ENCODE measurements at regions not wholly inside any gene's neighbourhood (a gene's known extent, or its start where the extent isn't known, plus 50 kb on each side); places are given as distances from the start of the nearest gene placed in this dataset.

DNA sequence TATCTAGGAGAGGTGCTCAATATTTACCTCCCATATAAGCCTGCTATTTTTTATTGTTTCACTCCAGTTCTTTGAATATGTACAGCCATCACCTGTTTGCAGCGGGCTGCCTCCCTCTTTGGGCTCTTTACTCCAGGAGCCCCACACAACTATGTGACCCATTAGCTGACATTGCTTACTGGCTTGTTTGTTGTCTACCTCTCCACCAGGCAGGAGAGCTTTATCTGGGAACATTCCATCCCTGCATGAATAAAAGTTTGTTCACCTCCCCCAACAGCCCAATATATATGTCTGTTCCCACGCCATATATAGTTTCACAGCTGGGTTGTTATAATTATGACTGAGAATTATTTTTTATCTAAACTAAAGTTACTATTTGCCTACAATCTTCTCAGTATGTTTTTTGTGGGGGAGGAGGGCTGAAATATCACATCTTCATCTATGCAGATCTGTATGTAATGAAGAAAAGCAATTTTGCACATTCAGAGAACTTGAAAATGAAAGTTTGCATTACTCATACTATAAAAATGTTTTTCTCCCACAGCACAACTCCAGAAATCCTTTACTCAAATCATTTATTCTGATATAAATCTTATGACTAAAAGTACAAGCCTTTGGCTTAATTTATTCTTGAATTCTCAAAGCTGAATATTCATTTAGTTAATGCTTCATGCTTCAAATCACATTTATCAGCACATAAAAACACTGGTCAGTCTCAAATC, 61.2 kb upstream of the DAPP1 start:
- ATAC-seq, result no peak

DNA sequence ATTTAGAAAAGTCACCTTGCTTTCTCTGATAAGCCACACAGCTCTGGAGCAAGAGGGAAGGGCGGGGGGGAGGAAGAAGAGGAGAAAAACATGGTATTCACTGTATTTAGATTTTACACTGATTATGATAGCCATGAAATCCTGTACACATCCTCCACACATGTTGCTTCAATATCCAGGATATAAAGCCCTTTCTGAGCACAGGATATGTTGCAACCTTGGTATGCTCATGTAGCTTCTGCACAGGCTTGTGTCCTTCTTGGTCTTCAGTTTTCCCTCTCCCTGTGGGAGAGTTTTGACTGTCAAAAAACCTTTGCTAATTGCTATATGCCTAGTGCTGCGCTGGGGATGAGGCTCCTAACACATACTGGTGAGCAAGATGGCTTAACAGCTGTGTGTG, 61.9 kb upstream of the DAPP1 start:
- H3K4me3 ChIP-seq, result no peak overlapping the region
- ATAC-seq (peak in 2 of 4 donors; percentile 19 to 42), DNase-seq (no peak)
- H3K9me3 ChIP-seq, result no peaks in the 10 kb centered on the region
- peaks cover 0 to 14% (median 4%) of the 10 kb centered on the region in 4 donors for H3K4me1 ChIP-seq
- intact Hi-C loops (cut with DNase I), result no loop called here
- no peaks in the 10 kb centered on the region for H3K27me3 ChIP-seq
- H3K36me3 ChIP-seq, result no peaks in the 10 kb centered on the region
- TF ChIP-seq, protein P1, sequence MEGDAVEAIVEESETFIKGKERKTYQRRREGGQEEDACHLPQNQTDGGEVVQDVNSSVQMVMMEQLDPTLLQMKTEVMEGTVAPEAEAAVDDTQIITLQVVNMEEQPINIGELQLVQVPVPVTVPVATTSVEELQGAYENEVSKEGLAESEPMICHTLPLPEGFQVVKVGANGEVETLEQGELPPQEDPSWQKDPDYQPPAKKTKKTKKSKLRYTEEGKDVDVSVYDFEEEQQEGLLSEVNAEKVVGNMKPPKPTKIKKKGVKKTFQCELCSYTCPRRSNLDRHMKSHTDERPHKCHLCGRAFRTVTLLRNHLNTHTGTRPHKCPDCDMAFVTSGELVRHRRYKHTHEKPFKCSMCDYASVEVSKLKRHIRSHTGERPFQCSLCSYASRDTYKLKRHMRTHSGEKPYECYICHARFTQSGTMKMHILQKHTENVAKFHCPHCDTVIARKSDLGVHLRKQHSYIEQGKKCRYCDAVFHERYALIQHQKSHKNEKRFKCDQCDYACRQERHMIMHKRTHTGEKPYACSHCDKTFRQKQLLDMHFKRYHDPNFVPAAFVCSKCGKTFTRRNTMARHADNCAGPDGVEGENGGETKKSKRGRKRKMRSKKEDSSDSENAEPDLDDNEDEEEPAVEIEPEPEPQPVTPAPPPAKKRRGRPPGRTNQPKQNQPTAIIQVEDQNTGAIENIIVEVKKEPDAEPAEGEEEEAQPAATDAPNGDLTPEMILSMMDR (IDR thresholded peaks at IDR 0.05), result no peak
- no peak for TF ChIP-seq POLR2A (IDR thresholded peaks at IDR 0.05)
- 67% methylated on average over 2 of the region's 2 CpGs for WGBS (ENCODE audit: insufficient coverage, low coverage, low lambda C conversion rate, missing lambda C conversion rate)
- no peak overlapping the region for H3K27ac ChIP-seq

More for the DNA sequence above, 61.2 kb upstream of the DAPP1 start:
- no peaks in the 10 kb centered on the region for H3K36me3 ChIP-seq
- H3K27ac ChIP-seq, result no peak overlapping the region
- TF ChIP-seq, protein P1 (IDR thresholded peaks at IDR 0.05), result no peak
- TF ChIP-seq POLR2A (IDR thresholded peaks at IDR 0.05), result no peak
- H3K4me3 ChIP-seq, result no peak overlapping the region
- intact Hi-C loops (cut with DNase I), result no loop called here
- no peaks in the 10 kb centered on the region for H3K9me3 ChIP-seq
- no peak for DNase-seq
- H3K27me3 ChIP-seq, result no peaks in the 10 kb centered on the region
- H3K4me1 ChIP-seq, result peaks cover 0 to 14% (median 4%) of the 10 kb centered on the region in 4 donors
- WGBS (ENCODE audit: insufficient coverage, low coverage, low lambda C conversion rate, missing lambda C conversion rate), result 87% methylated on average over 1 of the region's 2 CpGs

DNA sequence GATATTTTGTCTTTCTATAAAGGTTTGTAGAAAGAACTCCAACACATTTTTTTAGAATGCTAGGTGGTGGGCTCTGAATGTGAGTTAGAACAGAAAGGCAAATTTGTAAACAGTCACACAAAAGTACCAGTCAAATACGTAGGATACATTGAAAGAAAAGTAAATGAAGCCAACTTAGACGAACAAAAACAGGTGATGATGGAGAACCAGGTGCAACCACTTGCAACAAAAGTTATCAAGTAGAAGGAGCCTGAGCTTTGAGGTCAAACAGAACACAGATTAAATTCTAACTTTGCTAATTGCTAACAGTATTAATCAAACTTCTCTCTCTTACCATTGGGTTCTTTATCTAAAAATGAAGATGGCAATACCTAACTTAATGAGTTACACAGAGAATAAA, 62.7 kb upstream of the DAPP1 start:
- H3K36me3 ChIP-seq, result no peaks in the 10 kb centered on the region
- DNase-seq, result no peak
- intact Hi-C loops (cut with DNase I), result no loop called here
- H3K27me3 ChIP-seq, result no peaks in the 10 kb centered on the region
- H3K4me3 ChIP-seq, result no peak overlapping the region
- WGBS (ENCODE audit: insufficient coverage, low coverage, low lambda C conversion rate, missing lambda C conversion rate), result 59% methylated on average over 2 of the region's 2 CpGs
- TF ChIP-seq, protein P1 (IDR thresholded peaks at IDR 0.05), result no peak
- H3K9me3 ChIP-seq, result no peaks in the 10 kb centered on the region
- H3K4me1 ChIP-seq, result peaks cover 0 to 14% (median 4%) of the 10 kb centered on the region in 4 donors
- no peak for ATAC-seq
- no peak overlapping the region for H3K27ac ChIP-seq

DNA sequence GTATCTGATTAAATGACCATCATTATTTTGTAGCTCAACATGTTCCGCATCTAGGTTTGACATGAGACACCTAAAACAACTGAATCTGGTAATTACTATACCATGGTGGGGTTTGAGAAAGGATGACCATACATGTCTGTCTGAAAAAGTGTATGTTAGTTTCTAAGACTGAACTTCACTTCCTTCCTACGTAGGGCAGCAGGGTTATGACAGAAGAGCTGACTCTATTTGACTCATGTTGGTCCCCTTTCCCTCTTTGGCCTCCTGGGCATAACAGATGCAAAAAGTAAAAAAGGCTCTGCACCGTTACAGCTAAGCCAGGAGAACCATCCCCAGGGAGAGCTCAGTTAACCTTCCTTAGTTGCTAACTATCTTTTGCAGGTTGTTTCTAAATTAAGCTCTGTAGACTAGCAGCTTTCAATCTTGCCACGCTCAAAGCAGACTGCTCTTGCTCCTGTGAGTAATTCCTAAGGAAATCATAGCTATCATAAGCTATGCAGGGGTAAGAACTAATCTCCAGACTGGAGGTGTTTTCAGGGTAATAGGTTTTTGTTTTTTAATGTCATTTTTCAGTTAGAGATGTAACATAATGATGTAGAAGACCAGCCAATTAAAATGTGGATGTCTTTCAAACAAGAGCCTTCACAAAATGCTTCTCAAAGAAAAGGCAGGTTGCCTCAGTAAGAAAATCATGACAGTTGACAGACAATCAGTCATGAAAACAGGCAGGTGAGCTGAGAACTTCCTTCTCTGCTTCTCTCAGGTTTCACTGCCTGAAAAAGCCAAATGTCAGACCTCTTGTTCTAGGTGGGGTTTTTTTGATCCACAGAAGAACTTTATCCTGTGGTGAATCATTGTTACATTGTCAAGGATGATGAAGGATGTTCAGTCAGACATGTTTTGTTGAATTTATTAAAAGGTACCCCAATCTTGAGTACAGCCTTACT, 66.9 kb upstream of the DAPP1 start:
- no peak overlapping the region for H3K4me3 ChIP-seq
- H3K27ac ChIP-seq, result no peak overlapping the region
- H3K4me1 ChIP-seq, result peaks cover 0 to 14% (median 4%) of the 10 kb centered on the region in 4 donors
- H3K27me3 ChIP-seq, result no peaks in the 10 kb centered on the region
- intact Hi-C loops (cut with DNase I), result no loop called here
- ATAC-seq (no peak), DNase-seq (no peak)
- WGBS (ENCODE audit: insufficient coverage, low coverage, low lambda C conversion rate, missing lambda C conversion rate), result 79% methylated on average over 4 of the region's 4 CpGs
- no peak for TF ChIP-seq POLR2A (IDR thresholded peaks at IDR 0.05)
- TF ChIP-seq, protein P1 (IDR thresholded peaks at IDR 0.05), result no peak
- H3K36me3 ChIP-seq, result no peaks in the 10 kb centered on the region
- H3K9me3 ChIP-seq, result no peaks in the 10 kb centered on the region

Measured in right lobe of liver (tissue), 6 donors.